Epidermal melanocyte (primary cell): ENCODE measurements at regions not wholly inside any gene's neighbourhood (a gene's known extent, or its start where the extent isn't known, plus 50 kb on each side); places are given as distances from the start of the nearest gene placed in this dataset.

ENCODE experiments used
- DNase-seq: peaks from one replicate; pipeline ENCODE4 v3.0.0; 2011; ENCODE audit warnings: low spot score; ENCODE audit not compliant: insufficient read length

- DNase-seq = no peak
These were observed 225.1 kb upstream of the MANEA start for GRCh38 chr6:95352064-95352795.

GRCh38 chr6:95354551-95354950 is 222.8 kb upstream of the MANEA start:
- DNase-seq = no peak

GRCh38 chr6:95357380-95358020 is 219.8 kb upstream of the MANEA start:
- DNase-seq = no peak

GRCh38 chr6:95364016-95364604 is 213.2 kb upstream of the MANEA start:
- DNase-seq = no peak

- no peak for DNase-seq
These were observed 211.9 kb upstream of the MANEA start for GRCh38 chr6:95365454-95365853.

- no peak for DNase-seq
These were observed 210.9 kb upstream of the MANEA start for GRCh38 chr6:95366414-95366813.

GRCh38 chr6:95383878-95384277 is 193.5 kb upstream of the MANEA start:
- DNase-seq = no peak

- no peak for DNase-seq
These were observed 192.3 kb upstream of the MANEA start for GRCh38 chr6:95384988-95385387.

- DNase-seq = no peak
These were observed 189.5 kb upstream of the MANEA start for GRCh38 chr6:95387845-95388244.

- DNase-seq = no peak
These were observed 172.6 kb upstream of the MANEA start for GRCh38 chr6:95404777-95405176.

GRCh38 chr6:95408111-95408510 is 169.2 kb upstream of the MANEA start:
- no peak for DNase-seq

- DNase-seq = no peak
These were observed 167.2 kb upstream of the MANEA start for GRCh38 chr6:95410168-95410567.

GRCh38 chr6:95413789-95414188 is 163.5 kb upstream of the MANEA start:
- DNase-seq = no peak

- no peak for DNase-seq
These were observed 159.5 kb upstream of the MANEA start for GRCh38 chr6:95417856-95418255.

- no peak for DNase-seq
These were observed 156.5 kb upstream of the MANEA start for GRCh38 chr6:95420792-95421191.

- no peak for DNase-seq
These were observed 154.0 kb upstream of the MANEA start for GRCh38 chr6:95423331-95423730.

GRCh38 chr6:95431637-95432228 is 145.6 kb upstream of the MANEA start:
- DNase-seq = no peak

GRCh38 chr6:95439741-95440140 is 137.6 kb upstream of the MANEA start:
- no peak for DNase-seq

GRCh38 chr6:95448208-95448607 is 129.1 kb upstream of the MANEA start:
- DNase-seq = no peak

- no peak for DNase-seq
These were observed 107.8 kb upstream of the MANEA start for GRCh38 chr6:95469511-95469910.

GRCh38 chr6:95478941-95479340 is 98.4 kb upstream of the MANEA start:
- no peak for DNase-seq

- DNase-seq = no peak
These were observed 89.5 kb upstream of the MANEA start for GRCh38 chr6:95487817-95488216.
